NB4 (cell line): ENCODE measurements at regions not wholly inside any gene's neighbourhood (a gene's known extent, or its start where the extent isn't known, plus 50 kb on each side); places are given as distances from the start of the nearest gene placed in this dataset.
A peak's percentile ranks its signal among the peaks of the same experiment; 100 is the strongest.

ENCODE experiments used
- DNase-seq: peaks from one replicate; pipeline ENCODE4 v3.0.0; 2010; ENCODE audit warnings: low read depth
- H3K4me3 ChIP-seq: one replicate; pipeline ENCODE4 v1.5.1; 2011; ENCODE audit warnings: mild to moderate bottlenecking, low read depth, low read length, moderate library complexity
- CTCF ChIP-seq: IDR thresholded peaks from one replicate; pipeline ENCODE4 v1.5.1; 2012; ENCODE audit warnings: low read depth, low read length
- MAX ChIP-seq: IDR thresholded peaks from 2 replicates; pipeline ENCODE4 v1.6.1; 2011; ENCODE audit warnings: low read depth, low read length
- MYC ChIP-seq: IDR thresholded peaks from 2 replicates; pipeline ENCODE4 v1.6.1; 2011; ENCODE audit warnings: low read depth, low read length
- POLR2A ChIP-seq: IDR thresholded peaks from 2 replicates; pipeline ENCODE4 v1.6.1; 2011; ENCODE audit warnings: mild to moderate bottlenecking; ENCODE audit not compliant: insufficient read length; ENCODE audit errors: extremely low read depth

- no peak overlapping the region for H3K4me3 ChIP-seq
- TF ChIP-seq MYC (no peak), CTCF (no peak), POLR2A (no peak), MAX (no peak)
- peak; percentile 41 for DNase-seq
Measured at GRCh38 chr1:216914974-216915373, 191.7 kb upstream of the ESRRG start.

GRCh38 chr1:216913976-216914375 lies 190.7 kb upstream of the ESRRG start:
- DNase-seq: no peak
- no peak for TF ChIP-seq MAX
- no peak for TF ChIP-seq POLR2A
- TF ChIP-seq CTCF: no peak
- TF ChIP-seq MYC: no peak
- H3K4me3 ChIP-seq: no peak overlapping the region

DNA sequence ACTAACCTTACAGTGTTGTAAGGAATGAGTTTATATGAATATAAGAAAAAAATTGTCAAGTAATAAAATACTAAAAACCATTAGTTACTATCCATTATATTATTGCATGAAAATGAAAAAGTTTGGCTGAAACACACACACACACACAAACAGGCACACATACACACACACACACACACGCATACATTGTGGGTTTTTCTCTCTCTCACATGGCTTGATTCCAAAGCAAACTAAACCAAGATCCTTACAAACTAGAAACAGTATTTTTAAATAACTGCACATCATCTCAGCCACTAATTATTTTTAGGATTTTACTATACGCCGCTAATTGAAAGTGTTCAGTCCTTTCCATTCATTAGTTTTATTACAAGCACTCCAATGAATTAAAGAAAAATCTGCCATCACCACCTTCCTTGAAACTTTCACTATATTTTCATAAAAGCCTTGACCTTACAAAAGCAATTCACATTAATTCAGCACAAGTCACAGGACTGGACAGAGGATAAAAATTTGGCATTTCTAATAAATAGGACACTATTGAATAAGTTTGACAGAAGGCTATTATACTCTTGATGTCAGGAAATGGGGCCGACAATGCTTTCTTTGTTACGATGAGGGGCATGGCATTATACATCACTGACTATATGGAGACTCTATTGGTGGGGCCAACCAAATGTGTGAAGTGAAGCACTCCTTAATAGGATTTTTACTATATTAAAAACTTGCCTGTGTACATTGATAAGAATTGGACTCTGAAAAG lies 187.0 kb upstream of the ESRRG start:
- no peak for DNase-seq
- H3K4me3 ChIP-seq: no peak overlapping the region
- TF ChIP-seq MYC: no peak
- TF ChIP-seq MAX: no peak
- no peak for TF ChIP-seq CTCF
- TF ChIP-seq POLR2A: no peak

- no peak for DNase-seq
- H3K4me3 ChIP-seq: no peak overlapping the region
- TF ChIP-seq POLR2A (no peak), MAX (no peak), CTCF (no peak), MYC (no peak)
Measured at GRCh38 chr1:216908126-216908525, 184.9 kb upstream of the ESRRG start.

DNA sequence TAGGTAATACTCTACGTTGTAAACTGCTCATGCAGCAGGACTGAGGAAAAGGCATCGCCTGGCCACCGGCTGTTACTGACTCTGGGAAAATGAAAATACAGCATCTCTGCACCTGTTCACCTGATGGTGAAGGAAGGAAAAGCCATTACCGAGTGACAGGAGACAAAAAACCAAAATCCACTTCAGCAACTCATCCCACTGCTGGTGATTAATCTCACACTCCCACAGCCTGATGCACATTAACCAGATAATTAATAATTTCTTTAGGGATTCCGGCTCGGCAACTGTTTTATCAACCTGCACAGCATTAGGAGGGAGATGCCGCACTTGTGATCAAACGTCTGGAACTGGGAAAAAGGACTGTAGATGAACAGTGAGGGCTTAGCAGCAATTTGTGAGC lies 183.9 kb upstream of the ESRRG start:
- no peak overlapping the region for H3K4me3 ChIP-seq
- DNase-seq: no peak
- TF ChIP-seq MAX: no peak

- DNase-seq: no peak
- H3K4me3 ChIP-seq: no peak overlapping the region
- TF ChIP-seq MAX (no peak), POLR2A (no peak), CTCF (no peak), MYC (no peak)
Measured at GRCh38 chr1:216905781-216906180, 182.6 kb upstream of the ESRRG start.
